H9 (cell line): ENCODE measurements at regions not wholly inside any gene's neighbourhood (a gene's known extent, or its start where the extent isn't known, plus 50 kb on each side); places are given as distances from the start of the nearest gene placed in this dataset.
A peak's percentile ranks its signal among the peaks of the same experiment; 100 is the strongest.

Experiments used
- DNase-seq: peaks from one replicate; pipeline ENCODE4 v3.0.0-alpha.2; 2017
- H2AFZ ChIP-seq: one replicate; pipeline ENCODE4 v1.6.1; 2013; ENCODE audit warnings: mild to moderate bottlenecking, low read length, control low read depth, moderate library complexity
- H2AK5ac ChIP-seq: 2 replicates; pipeline ENCODE4 v1.6.1; 2013; ENCODE audit warnings: low read length, control low read depth, mixed read lengths; ENCODE audit not compliant: insufficient read length
- H2BK120ac ChIP-seq: one replicate; pipeline ENCODE4 v1.6.1; 2013; ENCODE audit warnings: low read depth, mild to moderate bottlenecking, low read length, control low read depth, inconsistent platforms; ENCODE audit not compliant: poor library complexity, severe bottlenecking
- H2BK12ac ChIP-seq: 2 replicates; pipeline ENCODE4 v1.6.1; 2013; ENCODE audit warnings: low read length, control low read depth, mixed read lengths, low read depth; ENCODE audit not compliant: insufficient read length
- H2BK15ac ChIP-seq: 2 replicates; pipeline ENCODE4 v1.6.1; 2013; ENCODE audit warnings: low read depth, low read length, control low read depth
- H2BK20ac ChIP-seq: one replicate; pipeline ENCODE4 v1.6.1; 2013; ENCODE audit warnings: low read depth, mild to moderate bottlenecking, low read length, control low read depth, inconsistent platforms; ENCODE audit not compliant: poor library complexity, severe bottlenecking
- H2BK5ac ChIP-seq: 2 replicates; pipeline ENCODE4 v1.6.1; 2013; ENCODE audit warnings: low read length, control low read depth, mixed read lengths; ENCODE audit not compliant: insufficient read length
- H3K14ac ChIP-seq: 2 replicates; pipeline ENCODE4 v1.6.1; 2013; ENCODE audit warnings: low read length, control low read depth; ENCODE audit not compliant: insufficient read depth
- H3K18ac ChIP-seq: 2 replicates; pipeline ENCODE4 v1.6.1; 2013; ENCODE audit warnings: low read depth, mild to moderate bottlenecking, mixed read lengths, low read length, control low read depth; ENCODE audit not compliant: insufficient read length
- H3K23ac ChIP-seq: 2 replicates; pipeline ENCODE4 v1.6.1; 2013; ENCODE audit warnings: low read length, control low read depth, mixed read lengths, low read depth; ENCODE audit not compliant: insufficient read length
- H3K23me2 ChIP-seq: 2 replicates; pipeline ENCODE4 v1.6.1; 2013; ENCODE audit warnings: low read depth, mild to moderate bottlenecking, mixed read lengths, low read length, control low read depth; ENCODE audit not compliant: insufficient read length, poor library complexity, severe bottlenecking
- H3K27ac ChIP-seq: 2 replicates; pipeline ENCODE4 v1.5.1; 2013; ENCODE audit warnings: low read length, control low read depth, mixed read lengths, low read depth; ENCODE audit not compliant: insufficient read length
- H3K27me3 ChIP-seq: 2 replicates; pipeline ENCODE4 v1.6.1; 2013; ENCODE audit warnings: low read length, control low read depth, inconsistent platforms; ENCODE audit not compliant: insufficient read depth
- H3K4ac ChIP-seq: 2 replicates; pipeline ENCODE4 v1.6.1; 2013; ENCODE audit warnings: low read depth, mild to moderate bottlenecking, control low read depth, inconsistent platforms, low read length, moderate library complexity
- H3K4me1 ChIP-seq: 2 replicates; pipeline ENCODE4 v1.6.1; 2013; ENCODE audit warnings: low read length, control low read depth, inconsistent platforms; ENCODE audit not compliant: insufficient read depth
- H3K4me2 ChIP-seq: 2 replicates; pipeline ENCODE4 v1.6.1; 2013; ENCODE audit warnings: low read length, control low read depth, mixed read lengths; ENCODE audit not compliant: insufficient read length, insufficient read depth
- H3K56ac ChIP-seq: 2 replicates; pipeline ENCODE4 v1.6.1; 2013; ENCODE audit warnings: low read depth, mild to moderate bottlenecking, mixed read lengths, low read length, control low read depth; ENCODE audit not compliant: insufficient read length
- H3K79me1 ChIP-seq: 2 replicates; pipeline ENCODE4 v1.6.1; 2013; ENCODE audit warnings: low read depth, mild to moderate bottlenecking, moderate library complexity, low read length, control low read depth, inconsistent platforms; ENCODE audit not compliant: insufficient read depth, poor library complexity, severe bottlenecking
- H3K79me2 ChIP-seq: 2 replicates; pipeline ENCODE4 v1.6.1; 2013; ENCODE audit warnings: low read length, control low read depth, inconsistent platforms; ENCODE audit not compliant: insufficient read depth
- H3K9ac ChIP-seq: 2 replicates; pipeline ENCODE4 v1.6.1; 2013; ENCODE audit warnings: low read length, control low read depth, mixed read lengths; ENCODE audit not compliant: insufficient read length; ENCODE audit errors: extremely low read depth
- H3K9me3 ChIP-seq: one replicate; pipeline ENCODE4 v1.6.1; 2013; ENCODE audit warnings: low read depth, low read length, inconsistent platforms; ENCODE audit not compliant: control insufficient read depth
- H3T11ph ChIP-seq: one replicate; pipeline ENCODE4 v1.6.1; 2013; ENCODE audit warnings: mild to moderate bottlenecking, low read length, control low read depth, inconsistent platforms
- H4K20me1 ChIP-seq: one replicate; pipeline ENCODE4 v1.6.1; 2013; ENCODE audit not compliant: control insufficient read depth, insufficient read length, insufficient read depth
- H4K5ac ChIP-seq: 2 replicates; pipeline ENCODE4 v1.6.1; 2013; ENCODE audit warnings: low read depth, mild to moderate bottlenecking, mixed read lengths, low read length, control low read depth; ENCODE audit not compliant: insufficient read length
- H4K8ac ChIP-seq: replicated peaks from 2 replicates; pipeline ENCODE4 v1.6.1; 2013; ENCODE audit warnings: low read length, control low read depth, mixed read lengths, low read depth; ENCODE audit not compliant: insufficient read length
- H4K91ac ChIP-seq: 2 replicates; pipeline ENCODE4 v1.6.1; 2013; ENCODE audit warnings: low read depth, mild to moderate bottlenecking, moderate library complexity, mixed read lengths, low read length, control low read depth; ENCODE audit not compliant: insufficient read length
- H3K27ac Mint-ChIP-seq, 3 experiments: 2 replicates in 2 of 3; 3 replicates in 1 of 3; pipeline ENCODE4 v1.8.0; 2020 to 2021; ENCODE audit warnings: mixed read lengths in 3 of 3, mild to moderate bottlenecking in 1 of 3, moderate library complexity in 1 of 3
- H3K27me3 Mint-ChIP-seq: 2 replicates; pipeline ENCODE4 v1.8.0; 2021; ENCODE audit warnings: low read depth, mild to moderate bottlenecking, moderate library complexity, mixed read lengths
- H3K36me3 Mint-ChIP-seq, 3 experiments: 2 replicates in 2 of 3; 3 replicates in 1 of 3; pipeline ENCODE4 v1.8.0; 2020 to 2021; ENCODE audit warnings: low read depth in 3 of 3, mixed read lengths in 3 of 3; ENCODE audit not compliant: insufficient read depth in 1 of 3
- H3K4me1 Mint-ChIP-seq, 2 experiments: 2 replicates each; pipeline ENCODE4 v1.8.0; 2020; ENCODE audit warnings: mixed read lengths in 2 of 2
- H3K4me3 Mint-ChIP-seq, 2 experiments: 2 replicates in 1 of 2; 3 replicates in 1 of 2; pipeline ENCODE4 v1.8.0; 2020 to 2021; ENCODE audit warnings: mild to moderate bottlenecking in 2 of 2, mixed read lengths in 2 of 2, moderate library complexity in 1 of 2
- H3K9me3 Mint-ChIP-seq, 2 experiments: 2 replicates in 1 of 2; 3 replicates in 1 of 2; pipeline ENCODE4 v1.8.0; 2020; ENCODE audit warnings: mild to moderate bottlenecking in 2 of 2, mixed read lengths in 2 of 2, moderate library complexity in 1 of 2
- CTCF ChIP-seq: fragments of 200-600 bp; sonication (generic); conservative IDR thresholded peaks from 3 replicates; pipeline ENCODE4 v1.8.0; 2021; ENCODE audit warnings: antibody characterized with exemption, mild to moderate bottlenecking
- WGBS: extraction: QIAGEN DNeasy Blood & Tissue Kit; methylation state at CpG from one replicate; pipeline ENCODE4 v1.1.7; 2013; ENCODE audit warnings: missing lambda C conversion rate, low lambda C conversion rate, mixed read lengths; ENCODE audit not compliant: insufficient read length; ENCODE audit errors: extremely low coverage; 5-methylcytosine and 5-hydroxymethylcytosine counted together

- no peaks in the 10 kb centered on the region for H3K9me3 Mint-ChIP-seq
- no peaks in the 10 kb centered on the region for H3K9me3 ChIP-seq
- no peaks in the 10 kb centered on the region for H3K27me3 Mint-ChIP-seq
- H3K56ac ChIP-seq: no peak overlapping the region
- no peak overlapping the region for H4K8ac ChIP-seq
- H3K4ac ChIP-seq: no peak overlapping the region
- no peaks in the 10 kb centered on the region for H3K27me3 ChIP-seq
- H3K4me3 Mint-ChIP-seq: no peak overlapping the region
- no peak for TF ChIP-seq CTCF
- H3K23me2 ChIP-seq: no peaks in the 10 kb centered on the region
- no peak overlapping the region for H3K18ac ChIP-seq
- WGBS: no CpG with 5 or more reads among the region's 7 CpGs
- no peaks in the 10 kb centered on the region for H4K20me1 ChIP-seq
- H3K23ac ChIP-seq: no peak overlapping the region
- no peak overlapping the region for H3K4me2 ChIP-seq
- peaks cover 14 to 21% of the 10 kb centered on the region in 2 experiments for H3K4me1 Mint-ChIP-seq
- no peak overlapping the region for H2BK20ac ChIP-seq
- H3K79me2 ChIP-seq: no peaks in the 10 kb centered on the region
- no peak overlapping the region for H2AK5ac ChIP-seq
- H3K79me1 ChIP-seq: no peaks in the 10 kb centered on the region
- H3K36me3 Mint-ChIP-seq: no peaks in the 10 kb centered on the region
- no peak overlapping the region for H2BK120ac ChIP-seq
- no peak overlapping the region for H2AFZ ChIP-seq
- H4K91ac ChIP-seq: no peak overlapping the region
- H3K27ac Mint-ChIP-seq: peak overlapping the region in 1 of 3 experiments; percentile 12; a peak in 2 of 7 replicates
- no peaks in the 10 kb centered on the region for H3K4me1 ChIP-seq
- no peak overlapping the region for H2BK12ac ChIP-seq
- no peak overlapping the region for H3K9ac ChIP-seq
- no peak overlapping the region for H3K14ac ChIP-seq
- DNase-seq: no peak
- no peak overlapping the region for H3T11ph ChIP-seq
- no peak overlapping the region for H2BK15ac ChIP-seq
- no peak overlapping the region for H3K27ac ChIP-seq
- no peak overlapping the region for H4K5ac ChIP-seq
- no peak overlapping the region for H2BK5ac ChIP-seq
Measured at GRCh38 chr6:105952772-105953690, 133.1 kb upstream of the PRDM1 start.
